Testis (tissue), 2 donors: ENCODE measurements at regions not wholly inside any gene's neighbourhood (a gene's known extent, or its start where the extent isn't known, plus 50 kb on each side); places are given as distances from the start of the nearest gene placed in this dataset.

Experiments
- DNase-seq: peaks from one replicate; pipeline ENCODE4 v3.0.0-alpha.2; 2019
- H3K27ac ChIP-seq, 2 donors: fragments of 200-600 bp; sonication (generic); one replicate each; pipeline ENCODE4 v1.5.1; 2019
- H3K27me3 ChIP-seq: fragments of 200-600 bp; sonication (generic); one replicate; pipeline ENCODE4 v1.5.1; 2019
- H3K36me3 ChIP-seq: fragments of 200-600 bp; sonication (generic); one replicate; pipeline ENCODE4 v1.5.1; 2017; ENCODE audit warnings: low read depth; ENCODE audit errors: missing control alignments
- H3K4me1 ChIP-seq: fragments of 200-600 bp; sonication (generic); one replicate; pipeline ENCODE4 v1.5.1; 2019
- H3K4me3 ChIP-seq, 2 donors: fragments of 200-600 bp; sonication (generic); one replicate each; pipeline ENCODE4 v1.5.1; 2017 to 2019
- H3K9me3 ChIP-seq: fragments of 200-600 bp; sonication (generic); one replicate; pipeline ENCODE4 v1.5.1; 2017
- POLR2A ChIP-seq: fragments of 450-650 bp; IDR thresholded peaks from one replicate; pipeline ENCODE4 v1.6.1; 2017; ENCODE audit warnings: antibody characterized with exemption, mild to moderate bottlenecking, moderate library complexity
- WGBS, 2 donors: methylation state at CpG; one replicate each; pipeline ENCODE4 v1.1.5; 2018; 5-methylcytosine and 5-hydroxymethylcytosine counted together
- intact Hi-C: fragments of 100-400 bp; cut with DNase I; formaldehyde crosslinking; loops from one replicate; pipeline ENCODE4 v1.15.1; 2023; ENCODE audit warnings: low total_unique reads
- TF ChIP-seq, protein P1 (sequence below), 3 experiments: fragments of 450-650 bp in 2 of 3; fragments of 200-600 bp in 1 of 3; sonication (generic) in 1 of 3; IDR thresholded peaks; one replicate each; pipeline ENCODE4 v1.5.1; 2016 to 2019; ENCODE audit warnings: antibody characterized with exemption in 3 of 3, mild to moderate bottlenecking in 2 of 3, moderate library complexity in 1 of 3

DNA sequence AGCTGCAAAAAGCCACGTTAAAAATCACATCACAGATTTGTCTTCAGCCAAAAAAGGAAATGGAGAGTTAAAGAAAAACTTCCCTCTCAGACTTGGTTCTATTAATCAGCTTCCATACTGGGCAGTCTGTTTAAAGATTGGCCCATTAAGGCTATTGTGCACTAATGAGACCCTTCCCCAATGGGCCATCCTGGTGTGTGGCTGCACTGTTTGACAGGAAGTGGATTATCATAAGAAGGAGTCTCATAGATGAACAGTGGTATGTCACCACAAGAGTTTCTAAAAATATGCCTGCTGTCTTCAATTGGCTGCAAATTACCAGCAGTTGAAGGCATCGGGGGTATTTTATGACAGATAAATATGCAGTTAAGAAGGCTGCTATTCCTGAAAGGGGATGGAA lies 247.6 kb upstream of the THSD7B start:
- Histone ChIP-seq H3K4me3 (no peak overlapping the region), H3K4me1 (no peaks in the 10 kb centered on the region), H3K27ac (no peak overlapping the region), H3K9me3 (no peaks in the 10 kb centered on the region), H3K27me3 (no peaks in the 10 kb centered on the region), H3K36me3 (no peaks in the 10 kb centered on the region)
- WGBS, 2 donors = 42 to 51% methylated on average over 2 of the region's 2 CpGs
- no peak for DNase-seq
- intact Hi-C loops = no loop called here
- TF ChIP-seq POLR2A = no peak
- TF ChIP-seq, protein P1, sequence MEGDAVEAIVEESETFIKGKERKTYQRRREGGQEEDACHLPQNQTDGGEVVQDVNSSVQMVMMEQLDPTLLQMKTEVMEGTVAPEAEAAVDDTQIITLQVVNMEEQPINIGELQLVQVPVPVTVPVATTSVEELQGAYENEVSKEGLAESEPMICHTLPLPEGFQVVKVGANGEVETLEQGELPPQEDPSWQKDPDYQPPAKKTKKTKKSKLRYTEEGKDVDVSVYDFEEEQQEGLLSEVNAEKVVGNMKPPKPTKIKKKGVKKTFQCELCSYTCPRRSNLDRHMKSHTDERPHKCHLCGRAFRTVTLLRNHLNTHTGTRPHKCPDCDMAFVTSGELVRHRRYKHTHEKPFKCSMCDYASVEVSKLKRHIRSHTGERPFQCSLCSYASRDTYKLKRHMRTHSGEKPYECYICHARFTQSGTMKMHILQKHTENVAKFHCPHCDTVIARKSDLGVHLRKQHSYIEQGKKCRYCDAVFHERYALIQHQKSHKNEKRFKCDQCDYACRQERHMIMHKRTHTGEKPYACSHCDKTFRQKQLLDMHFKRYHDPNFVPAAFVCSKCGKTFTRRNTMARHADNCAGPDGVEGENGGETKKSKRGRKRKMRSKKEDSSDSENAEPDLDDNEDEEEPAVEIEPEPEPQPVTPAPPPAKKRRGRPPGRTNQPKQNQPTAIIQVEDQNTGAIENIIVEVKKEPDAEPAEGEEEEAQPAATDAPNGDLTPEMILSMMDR (IDR thresholded peaks at IDR 0.05) = no peak

DNA sequence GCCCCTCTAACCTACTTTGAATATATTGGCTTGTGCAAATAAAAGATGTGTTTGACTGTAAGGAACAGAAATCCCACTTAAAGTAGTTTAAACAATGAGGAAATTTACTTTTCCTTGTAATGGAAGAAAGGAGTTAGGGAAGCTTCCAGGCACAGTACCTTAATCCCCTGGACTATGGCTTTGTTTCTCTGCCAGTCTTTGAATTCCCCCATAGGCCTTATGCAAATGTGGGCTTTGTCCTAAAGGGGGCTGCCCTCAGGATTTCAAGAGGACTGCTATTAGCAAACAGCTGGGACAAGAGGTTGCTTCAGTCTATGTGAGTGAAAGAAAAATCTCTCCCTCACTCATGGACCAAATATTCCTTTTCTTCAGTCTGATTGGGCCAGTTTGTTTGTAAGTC lies 255.1 kb upstream of the THSD7B start:
- H3K9me3 ChIP-seq = no peaks in the 10 kb centered on the region
- no peaks in the 10 kb centered on the region for H3K27me3 ChIP-seq
- no peak for DNase-seq
- no peaks in the 10 kb centered on the region for H3K4me1 ChIP-seq
- H3K36me3 ChIP-seq = no peaks in the 10 kb centered on the region
- H3K27ac ChIP-seq = no peak overlapping the region
- TF ChIP-seq POLR2A = no peak
- no peak overlapping the region for H3K4me3 ChIP-seq
- intact Hi-C loops = no loop called here

DNA sequence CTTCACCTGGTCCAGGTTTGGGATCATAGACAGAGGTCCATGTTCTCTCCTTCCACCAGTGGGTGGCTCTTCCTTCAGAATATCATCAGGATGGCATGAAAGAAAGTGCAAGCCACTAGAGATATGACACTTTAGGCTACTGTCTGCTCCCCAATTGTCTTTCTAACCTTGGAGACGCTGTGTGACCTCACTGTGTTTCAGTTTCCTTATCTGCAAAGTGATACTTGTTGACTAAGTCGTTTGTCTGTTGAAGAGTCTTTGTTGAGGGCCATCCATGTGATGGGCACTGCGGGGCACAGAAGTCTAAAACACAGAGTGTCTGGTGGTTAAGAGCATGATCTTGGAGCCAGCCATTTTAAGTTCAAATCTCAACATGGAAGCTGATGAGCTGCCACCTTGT lies 259.9 kb upstream of the THSD7B start:
- Histone ChIP-seq H3K4me1 (no peaks in the 10 kb centered on the region), H3K9me3 (no peaks in the 10 kb centered on the region), H3K36me3 (no peaks in the 10 kb centered on the region), H3K27ac (no peak overlapping the region), H3K27me3 (no peaks in the 10 kb centered on the region), H3K4me3 (no peak overlapping the region)
- WGBS, 2 donors = 46 to 54% methylated on average over 3 of the region's 3 CpGs
- no peak for TF ChIP-seq POLR2A
- TF ChIP-seq, protein P1 (IDR thresholded peaks at IDR 0.05) = no peak
- peak; percentile 54 for DNase-seq
- intact Hi-C loops = no loop called here

DNA sequence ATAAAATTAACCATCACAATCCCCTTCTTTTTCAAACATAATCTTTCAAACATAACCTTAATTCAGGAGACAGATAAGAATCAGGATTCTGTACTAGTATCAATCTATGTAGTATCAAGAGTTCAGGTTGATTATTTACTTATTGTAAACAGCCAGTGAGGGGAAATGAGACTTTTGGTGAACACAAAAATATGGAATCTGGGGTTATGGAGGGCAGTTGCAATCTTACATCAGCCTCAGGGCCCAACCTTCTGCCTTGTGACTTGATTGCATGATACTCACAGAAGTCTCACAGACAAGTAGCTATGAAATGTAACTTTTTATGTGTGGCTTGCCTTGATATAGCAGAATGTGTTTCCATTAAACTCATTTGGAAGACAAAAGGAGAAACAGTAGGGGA lies 262.7 kb upstream of the THSD7B start:
- Histone ChIP-seq H3K27ac (no peak overlapping the region), H3K4me1 (no peaks in the 10 kb centered on the region), H3K27me3 (no peaks in the 10 kb centered on the region), H3K9me3 (no peaks in the 10 kb centered on the region), H3K4me3 (no peak overlapping the region), H3K36me3 (no peaks in the 10 kb centered on the region)
- no peak for DNase-seq
- TF ChIP-seq, protein P1 (IDR thresholded peaks at IDR 0.05) = no peak
- no peak for TF ChIP-seq POLR2A
- intact Hi-C loops = no loop called here

DNA sequence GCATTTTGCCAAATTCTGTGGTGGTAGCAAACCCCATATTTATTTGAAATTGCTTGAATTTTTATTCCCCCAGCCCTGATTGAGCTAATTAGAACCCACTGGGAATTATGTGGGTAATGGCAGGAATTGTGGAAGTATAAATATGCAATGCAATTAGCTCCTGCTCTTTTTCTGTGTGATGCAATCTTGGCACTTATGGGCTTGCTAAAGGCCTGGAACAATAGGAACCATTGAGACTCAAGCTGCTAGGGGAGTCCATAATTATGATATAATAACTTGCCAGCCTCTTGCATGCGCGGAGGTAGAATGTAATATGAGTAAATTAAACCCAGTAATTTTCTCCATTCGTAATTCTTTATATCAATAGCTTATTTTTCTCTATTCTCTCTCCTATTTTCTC lies 267.6 kb upstream of the THSD7B start:
- Histone ChIP-seq H3K9me3 (no peaks in the 10 kb centered on the region), H3K27me3 (no peaks in the 10 kb centered on the region), H3K4me3 (no peak overlapping the region), H3K36me3 (no peaks in the 10 kb centered on the region), H3K4me1 (no peaks in the 10 kb centered on the region), H3K27ac (no peak overlapping the region)
- no peak for DNase-seq
- intact Hi-C loops = no loop called here
- 91 to 94% methylated on average over 3 of the region's 3 CpGs for WGBS, 2 donors
- TF ChIP-seq, protein P1 (IDR thresholded peaks at IDR 0.05) = no peak
- no peak for TF ChIP-seq POLR2A
